ENCODE measurements at regions not wholly inside any gene's neighbourhood (a gene's known extent, or its start where the extent isn't known, plus 50 kb on each side); places are given as distances from the start of the nearest gene placed in this dataset.

- no peak for TF ChIP-seq SIX5 (IDR thresholded peaks at IDR 0.05; ENCODE audit: low read depth, low read length)
- TF ChIP-seq CTCF (IDR thresholded peaks at IDR 0.05; ENCODE audit: control extremely low read depth in 1 of 3, insufficient read depth in 1 of 3, low read depth in 1 of 3, low read length in 3 of 3), result no peak
- no peak for TF ChIP-seq POLR2AphosphoS5 (IDR thresholded peaks at IDR 0.05; ENCODE audit: low read depth, low read length)
- TF ChIP-seq KDM1A (IDR thresholded peaks at IDR 0.05; ENCODE audit: borderline replicate concordance, low read length), result no peak
- TF ChIP-seq SP1 (IDR thresholded peaks at IDR 0.05; ENCODE audit: low read depth, low read length), result no peak
- no peak for TF ChIP-seq TAF1 (IDR thresholded peaks at IDR 0.05; ENCODE audit: low read depth, low read length)
- TF ChIP-seq MAFK (IDR thresholded peaks at IDR 0.05; ENCODE audit: low read depth, low read length), result no peak
- TF ChIP-seq E2F6 (IDR thresholded peaks at IDR 0.05), result no peak
- no peak for TF ChIP-seq CHD1 (IDR thresholded peaks at IDR 0.05; ENCODE audit: low read depth, low read length)
- TF ChIP-seq CHD2 (IDR thresholded peaks at IDR 0.05; ENCODE audit: low read length), result no peak
- no peak for TF ChIP-seq CREB1 (IDR thresholded peaks at IDR 0.05)
- no peak for TF ChIP-seq NRF1 (IDR thresholded peaks at IDR 0.05; ENCODE audit: low read depth, low read length)
- H3K79me2 ChIP-seq (ENCODE audit: control insufficient read depth in 1 of 2, insufficient read depth in 2 of 2, low read length in 2 of 2), result no peaks in the 10 kb centered on the region
- no peak overlapping the region for H2BK15ac ChIP-seq (ENCODE audit: low read length)
- ChIA-PET POLR2A (ENCODE audit: partially characterized antibody) (interaction anchor here (1.0 kb wide), 1 partner anchor 11 kb away, joined by 3 read pairs; no protein-coding TSS in a partner anchor), CTCF (ENCODE audit: partially characterized antibody) (interaction anchor here (0.7 to 1.9 kb wide), 4 partner anchors 10 to 34 kb away, joined by 3 to 24 read pairs (median 4); no protein-coding TSS in a partner anchor)
- no peak overlapping the region for H3K23ac ChIP-seq (ENCODE audit: insufficient read length)
- H3K27me3 ChIP-seq (replicated peaks in 1 of 4; ENCODE audit: control insufficient read depth in 3 of 4, extremely low read depth in 1 of 4, insufficient read depth in 3 of 4, low read length in 3 of 4), result no peaks in the 10 kb centered on the region
- no peak overlapping the region for H2BK20ac ChIP-seq (ENCODE audit: low read length)
- H4K8ac ChIP-seq (ENCODE audit: extremely low read depth, insufficient read depth, low read length), result no peak overlapping the region
- no peaks in the 10 kb centered on the region for H3K23me2 ChIP-seq (ENCODE audit: low read depth, low read length)
- no peak overlapping the region for H2AFZ ChIP-seq (ENCODE audit: low read length)
- H3K4me2 ChIP-seq (ENCODE audit: insufficient read depth in 1 of 2, low read depth in 2 of 2, low read length in 2 of 2), result no peak overlapping the region
- H4K5ac ChIP-seq (ENCODE audit: insufficient read length, low read depth, low read length), result no peak overlapping the region
- no peak overlapping the region for H3K14ac ChIP-seq (ENCODE audit: insufficient read length)
- H3K4ac ChIP-seq (replicated peaks; ENCODE audit: insufficient read length, low read depth, low read length), result no peak overlapping the region
- no peak overlapping the region for H2BK5ac ChIP-seq (ENCODE audit: low read depth, low read length)
- peak overlapping the region; percentile 3 for H4K91ac ChIP-seq (replicated peaks; ENCODE audit: insufficient read length, low read length)
- H2AK5ac ChIP-seq (ENCODE audit: low read depth, low read length), result no peak overlapping the region
- DNase-seq (ENCODE audit: low read depth in 1 of 2, low spot score in 2 of 2) (no peak), FAIRE-seq (no peak)
- no peaks in the 10 kb centered on the region for H3K79me1 ChIP-seq (ENCODE audit: low read depth, low read length)
- H2BK120ac ChIP-seq (replicated peaks; ENCODE audit: low read depth, low read length), result no peak overlapping the region
- H3K9ac ChIP-seq (replicated peaks in 1 of 4; ENCODE audit: extremely low read depth in 1 of 4, low read depth in 3 of 4, low read length in 3 of 4), result no peak overlapping the region
- no peaks in the 10 kb centered on the region for H3K36me3 ChIP-seq (ENCODE audit: control insufficient read depth in 2 of 4, insufficient read depth in 4 of 4, low read length in 3 of 4)
- H3K4me3 ChIP-seq (ENCODE audit: extremely low read depth in 1 of 4, insufficient read depth in 2 of 4, low read depth in 3 of 4, low read length in 4 of 4), result no peak overlapping the region
- H3K56ac ChIP-seq (replicated peaks; ENCODE audit: insufficient read length, low read depth, low read length), result no peak overlapping the region
- 87% methylated on average over 11 of the region's 11 CpGs; no CpG with 5 or more reads in 1 of the 2 experiments for WGBS, 2 experiments (ENCODE audit: extremely low coverage in 1 of 2, insufficient coverage in 1 of 2, insufficient read length in 1 of 2, insufficient replicate concordance in 2 of 2, low coverage in 1 of 2, low lambda C conversion rate in 2 of 2, missing lambda C conversion rate in 1 of 2)
- peaks cover 0 to 13% of the 10 kb centered on the region in 2 experiments; a peak in 2 of 4 replicates for H3K9me3 ChIP-seq (ENCODE audit: insufficient read depth in 2 of 2, low read depth in 1 of 2, low read length in 1 of 2)
- no peak overlapping the region for H3K27ac ChIP-seq (ENCODE audit: low read depth, low read length)
- H4K20me1 ChIP-seq (replicated peaks in 1 of 2; ENCODE audit: control insufficient read depth in 1 of 2, insufficient read depth in 2 of 2, low read length in 2 of 2), result no peaks in the 10 kb centered on the region
- no peak overlapping the region for H3K18ac ChIP-seq (ENCODE audit: extremely low read depth, low read length)
- no peak overlapping the region for H2BK12ac ChIP-seq (ENCODE audit: low read depth, low read length)
- no peaks in the 10 kb centered on the region; a peak in 1 of 7 replicates for H3K4me1 ChIP-seq (replicated peaks in 1 of 4; ENCODE audit: control insufficient read depth in 3 of 4, insufficient read depth in 4 of 4, low read length in 3 of 4)
Measured at GRCh38 chr18:76647322-76647721, 152.3 kb upstream of the ZNF516 start.

Measured in H1 (cell line).